ENCODE measurements at regions not wholly inside any gene's neighbourhood (a gene's known extent, or its start where the extent isn't known, plus 50 kb on each side); places are given as distances from the start of the nearest gene placed in this dataset.

DNA sequence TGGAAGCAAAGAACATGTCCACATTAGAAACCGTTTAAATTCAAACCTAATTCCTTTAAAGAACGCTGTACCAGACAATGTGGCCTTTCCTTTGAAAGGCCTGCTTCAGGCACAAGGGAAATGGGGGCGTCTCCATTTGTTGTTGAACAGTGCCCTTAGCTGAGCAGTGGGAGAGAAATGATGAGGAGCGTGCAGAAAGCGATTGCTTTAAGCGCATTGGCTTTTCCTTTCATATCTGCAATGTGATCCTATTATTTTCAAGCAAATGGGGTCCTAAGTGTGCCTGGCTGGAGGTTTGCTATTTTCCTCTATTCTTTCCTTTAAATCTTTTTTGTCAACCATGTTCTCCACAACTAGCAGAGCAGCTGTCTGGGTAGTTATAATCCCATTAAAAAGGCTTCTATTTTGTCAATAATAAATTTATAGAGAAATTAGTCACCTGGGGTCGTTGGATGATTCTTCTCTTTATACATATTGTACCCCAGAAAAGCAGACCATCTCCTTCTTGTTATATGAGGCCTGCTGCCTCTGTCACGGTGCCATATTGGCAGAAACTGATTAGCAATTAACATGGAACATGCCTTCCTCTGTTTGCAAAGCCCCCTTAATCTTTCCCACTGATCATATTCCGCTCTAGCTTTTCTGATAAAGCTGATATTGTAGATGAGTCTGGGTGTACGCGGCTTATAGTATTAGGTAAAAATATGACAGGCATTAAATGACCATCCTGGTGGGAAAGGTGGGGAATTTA lies 151.1 kb upstream of the JAG1 start:
- TF ChIP-seq GATA3 (IDR thresholded peaks at IDR 0.05; ENCODE audit: low read depth, low read length) (no peak), GATA2 (IDR thresholded peaks at IDR 0.05; ENCODE audit: low read depth, low read length) (no peak)

Measured in SH-SY5Y (cell line).